Activated CD8-positive, alpha-beta memory T cell treated with anti-CD3 and anti-CD28 coated beads, Interleukin-2, amount 10 ng/mL, durations not matched to agents 7 days and 5 days (primary cell): ENCODE measurements at regions not wholly inside any gene's neighbourhood (a gene's known extent, or its start where the extent isn't known, plus 50 kb on each side); places are given as distances from the start of the nearest gene placed in this dataset.

Experiments
- ATAC-seq: fragments of 150-1000 bp; cut with Tn5 transposase; one replicate; pipeline ENCODE4 v1.10.0; 2021; ENCODE audit warnings: moderate library complexity
- CTCF ChIA-PET: fragments of 350-600 bp; sonication (Branson Sonifier 250); formaldehyde crosslinking; loops from one replicate; lab custom pipeline; 2021; ENCODE audit warnings: antibody characterized with exemption; lab: Charles Lee
- DNase-seq: peaks from one replicate; pipeline ENCODE4 v3.0.0-alpha.2; 2020
- H3K27ac Mint-ChIP-seq: one replicate; pipeline ENCODE4 v1.8.0; 2021; ENCODE audit warnings: mild to moderate bottlenecking, mixed read lengths
- H3K27me3 Mint-ChIP-seq: one replicate; pipeline ENCODE4 v1.8.0; 2021; ENCODE audit warnings: mixed read lengths
- H3K36me3 Mint-ChIP-seq: one replicate; pipeline ENCODE4 v1.8.0; 2021; ENCODE audit warnings: mild to moderate bottlenecking, mixed read lengths
- H3K4me1 Mint-ChIP-seq: one replicate; pipeline ENCODE4 v1.8.0; 2021; ENCODE audit warnings: mixed read lengths
- H3K4me3 Mint-ChIP-seq: one replicate; pipeline ENCODE4 v1.8.0; 2021; ENCODE audit warnings: mild to moderate bottlenecking, moderate library complexity, mixed read lengths
- H3K9me3 Mint-ChIP-seq: one replicate; pipeline ENCODE4 v1.8.0; 2022; ENCODE audit warnings: low read depth, mixed read lengths

DNA sequence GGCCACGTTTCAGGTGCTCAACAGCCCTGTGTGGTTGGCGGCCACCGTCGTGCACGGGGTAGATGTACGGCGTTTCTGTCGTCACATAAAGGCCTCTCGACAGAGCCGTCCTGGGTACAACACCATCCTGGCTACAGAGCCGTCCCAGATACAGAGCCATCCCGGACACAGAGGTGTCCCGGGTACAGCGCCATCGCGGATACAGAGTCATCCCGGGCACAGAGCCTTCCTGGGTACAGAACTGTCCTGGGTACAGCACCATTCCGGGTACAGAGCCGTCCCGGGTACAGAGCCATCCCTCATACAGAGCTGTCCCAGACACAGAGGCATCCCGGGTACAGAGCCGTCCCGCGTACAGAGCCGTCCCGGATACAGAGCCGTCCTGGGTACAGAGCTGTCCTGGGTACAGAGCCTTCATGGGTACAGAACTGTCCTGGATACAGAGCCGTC is 222.7 kb upstream of the SOX1 start:
- ATAC-seq: no peak
- CTCF ChIA-PET: no interaction called here
- DNase-seq: no peak
- peaks cover 2% of the 10 kb centered on the region for H3K9me3 Mint-ChIP-seq
- no peak overlapping the region for H3K4me3 Mint-ChIP-seq
- H3K27me3 Mint-ChIP-seq: peaks cover 2% of the 10 kb centered on the region
- H3K27ac Mint-ChIP-seq: no peak overlapping the region
- H3K4me1 Mint-ChIP-seq: no peaks in the 10 kb centered on the region
- H3K36me3 Mint-ChIP-seq: no peaks in the 10 kb centered on the region

DNA sequence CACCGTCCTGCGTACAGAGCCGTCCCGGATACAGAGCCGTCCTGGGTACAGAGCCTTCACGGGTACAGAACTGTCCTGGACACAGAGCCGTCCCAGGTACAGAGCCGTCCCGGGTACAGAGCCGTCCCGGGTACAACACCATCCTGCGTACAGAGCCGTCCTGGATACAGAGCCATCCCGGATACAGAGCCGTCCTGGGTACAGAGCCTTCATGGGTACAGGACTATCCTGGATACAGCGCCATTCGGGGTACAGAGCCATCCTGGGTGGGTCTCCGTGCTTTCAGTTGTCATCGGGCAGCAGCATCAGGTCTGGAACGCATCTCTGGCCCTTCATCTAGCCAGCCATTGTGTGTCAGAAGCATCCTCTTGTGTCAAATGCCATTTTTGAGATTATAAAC is 222.3 kb upstream of the SOX1 start:
- peaks cover 2% of the 10 kb centered on the region for H3K27me3 Mint-ChIP-seq
- H3K4me3 Mint-ChIP-seq: no peak overlapping the region
- no peak for ATAC-seq
- DNase-seq: no peak
- H3K36me3 Mint-ChIP-seq: no peaks in the 10 kb centered on the region
- no peaks in the 10 kb centered on the region for H3K4me1 Mint-ChIP-seq
- peaks cover 2% of the 10 kb centered on the region for H3K9me3 Mint-ChIP-seq
- no peak overlapping the region for H3K27ac Mint-ChIP-seq
- CTCF ChIA-PET: no interaction called here

DNA sequence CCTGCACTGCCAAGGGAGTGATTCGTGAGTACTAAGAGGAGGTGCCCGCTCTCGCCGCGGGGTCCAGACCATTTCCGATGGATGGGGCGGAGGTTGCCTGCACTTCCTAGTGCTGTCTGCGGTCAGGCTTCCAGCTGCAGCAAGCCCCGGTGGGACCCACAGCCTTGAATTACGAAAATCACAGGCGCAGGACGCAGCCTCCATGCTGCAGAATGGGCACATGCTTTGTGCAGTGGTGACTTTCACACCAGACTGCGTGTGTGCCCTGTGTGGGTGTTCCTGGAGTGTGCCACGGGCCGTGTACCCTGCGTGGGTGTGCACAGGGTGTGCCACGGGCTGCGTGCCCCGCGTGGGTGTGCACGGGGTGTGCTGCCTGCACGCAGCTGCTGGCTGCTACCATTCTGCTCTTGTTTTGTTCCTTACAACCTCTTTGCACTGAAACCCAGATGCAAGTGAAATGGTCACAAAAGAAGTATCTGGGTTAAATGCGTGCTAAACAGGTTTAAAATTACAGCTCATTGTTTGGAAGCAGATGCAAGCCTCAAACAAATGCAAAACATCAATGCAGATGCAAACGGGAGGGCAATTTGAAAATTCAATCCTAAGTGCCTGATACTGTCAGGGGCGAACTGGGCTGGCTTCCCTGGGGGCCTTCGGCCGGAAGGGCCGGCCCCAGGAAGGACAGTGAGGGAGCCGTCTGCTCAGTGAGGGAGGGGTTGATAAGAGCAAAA is 221.2 kb upstream of the SOX1 start:
- no peak overlapping the region for H3K27ac Mint-ChIP-seq
- no peak for DNase-seq
- H3K4me1 Mint-ChIP-seq: no peaks in the 10 kb centered on the region
- peaks cover 2% of the 10 kb centered on the region for H3K9me3 Mint-ChIP-seq
- ATAC-seq: no peak
- CTCF ChIA-PET: no interaction called here
- no peaks in the 10 kb centered on the region for H3K36me3 Mint-ChIP-seq
- H3K27me3 Mint-ChIP-seq: peaks cover 2% of the 10 kb centered on the region
- no peak overlapping the region for H3K4me3 Mint-ChIP-seq

DNA sequence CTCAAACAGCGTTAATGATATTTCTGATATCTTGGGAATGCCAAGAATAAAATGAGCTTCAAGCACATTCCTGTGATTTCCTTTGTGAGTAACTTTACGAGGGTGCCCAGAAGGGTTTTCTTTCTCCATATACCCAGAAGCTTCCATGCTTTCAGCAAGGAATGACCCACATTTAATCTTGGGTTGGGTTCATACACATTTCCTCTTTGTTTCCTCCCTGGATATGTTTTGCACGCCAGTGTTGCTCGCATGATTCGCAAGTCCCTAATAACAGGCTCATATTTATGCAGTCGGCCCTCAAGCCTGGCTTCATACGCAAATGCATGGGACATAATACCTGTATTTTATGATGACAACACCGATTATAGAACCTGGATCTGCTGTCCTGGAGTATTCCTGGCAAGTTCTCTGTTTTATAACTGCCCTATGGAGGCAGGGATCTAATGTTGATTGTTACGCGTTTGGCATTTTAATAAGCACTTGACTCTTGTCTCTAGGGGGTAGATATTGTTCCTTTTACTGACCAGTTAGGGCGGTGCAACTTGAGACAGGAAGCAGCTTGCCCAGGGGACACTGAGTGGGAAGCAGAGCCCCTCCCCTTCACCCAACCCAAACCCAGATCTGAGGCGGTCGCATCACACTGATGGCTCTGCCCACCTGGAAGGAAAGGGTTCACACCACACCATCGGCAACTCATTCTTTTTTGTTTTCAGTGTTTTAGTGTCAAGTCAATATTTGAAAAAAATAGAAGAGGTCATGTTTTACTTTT is 220.4 kb upstream of the SOX1 start:
- Mint-ChIP-seq H3K27me3 (peaks cover 2% of the 10 kb centered on the region), H3K4me1 (no peaks in the 10 kb centered on the region), H3K9me3 (peaks cover 2% of the 10 kb centered on the region), H3K4me3 (no peak overlapping the region), H3K27ac (no peak overlapping the region), H3K36me3 (no peaks in the 10 kb centered on the region)
- no peak for ATAC-seq
- CTCF ChIA-PET: no interaction called here
- DNase-seq: no peak

DNA sequence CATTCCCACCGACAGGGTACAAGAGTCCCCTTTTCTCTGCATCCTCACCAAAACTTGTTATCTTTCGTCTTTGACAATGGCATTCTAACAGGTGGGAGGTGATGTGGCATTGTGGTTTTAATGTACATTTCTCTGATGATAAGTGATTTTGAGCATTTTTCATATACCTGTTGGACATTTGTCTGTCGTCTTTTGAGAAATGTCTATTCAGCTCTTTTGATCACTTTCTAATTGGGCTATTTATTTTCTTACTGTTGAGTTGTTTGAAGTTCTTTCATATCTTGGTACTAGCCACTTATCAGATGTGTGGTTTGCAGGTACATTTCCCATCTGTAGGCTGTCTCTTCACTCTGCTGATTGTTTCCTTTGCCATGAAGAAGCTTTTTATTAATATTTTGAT is 219.0 kb upstream of the SOX1 start:
- H3K4me3 Mint-ChIP-seq: no peak overlapping the region
- CTCF ChIA-PET: no interaction called here
- no peaks in the 10 kb centered on the region for H3K4me1 Mint-ChIP-seq
- ATAC-seq (no peak), DNase-seq (no peak)
- no peaks in the 10 kb centered on the region for H3K36me3 Mint-ChIP-seq
- H3K9me3 Mint-ChIP-seq: peaks cover 2% of the 10 kb centered on the region
- no peak overlapping the region for H3K27ac Mint-ChIP-seq
- H3K27me3 Mint-ChIP-seq: peaks cover 2% of the 10 kb centered on the region

DNA sequence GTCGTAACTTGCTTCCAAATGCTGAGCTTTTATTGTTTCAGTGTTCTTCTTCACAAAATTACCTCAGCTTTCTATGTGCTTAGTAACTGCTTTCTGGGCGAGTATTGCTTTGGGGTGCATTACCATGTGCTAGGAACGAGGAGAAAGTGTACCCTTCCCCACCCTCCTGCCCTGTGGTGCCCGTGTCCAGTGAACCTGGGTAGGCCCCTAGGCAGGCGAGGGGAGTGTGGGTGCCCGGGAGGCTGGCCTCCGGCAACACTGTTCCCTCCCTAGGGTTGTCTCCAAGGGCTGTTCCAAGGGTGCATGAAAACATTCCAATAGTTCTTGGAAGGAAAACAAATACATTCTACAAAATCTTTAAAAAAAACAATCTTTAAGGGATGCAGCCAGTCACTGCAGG is 216.5 kb upstream of the SOX1 start:
- H3K36me3 Mint-ChIP-seq: no peaks in the 10 kb centered on the region
- H3K27ac Mint-ChIP-seq: no peak overlapping the region
- peaks cover 2% of the 10 kb centered on the region for H3K27me3 Mint-ChIP-seq
- CTCF ChIA-PET: no interaction called here
- H3K9me3 Mint-ChIP-seq: no peaks in the 10 kb centered on the region
- ATAC-seq: no peak
- no peak for DNase-seq
- no peak overlapping the region for H3K4me3 Mint-ChIP-seq
- H3K4me1 Mint-ChIP-seq: no peaks in the 10 kb centered on the region

DNA sequence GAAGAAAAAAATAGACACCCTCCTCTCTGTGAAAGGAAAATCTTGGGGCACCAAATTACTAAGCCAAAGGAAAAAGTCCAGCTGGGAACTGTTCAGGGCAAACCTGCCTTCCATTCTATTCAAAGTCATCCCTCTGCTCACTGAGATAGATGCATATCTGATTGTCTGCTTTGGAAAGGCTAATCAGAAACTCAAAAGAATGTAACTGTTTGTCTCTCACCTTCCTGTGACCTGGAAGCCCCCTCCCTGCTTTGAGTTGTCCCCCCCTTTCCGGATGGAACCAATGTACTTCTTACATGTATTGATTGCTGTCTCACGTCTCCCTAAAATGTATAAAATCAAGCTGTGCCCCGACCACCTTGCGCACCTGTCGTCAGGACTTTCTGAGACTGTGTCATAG is 216.0 kb upstream of the SOX1 start:
- H3K27ac Mint-ChIP-seq: no peak overlapping the region
- no peak for ATAC-seq
- H3K4me3 Mint-ChIP-seq: no peak overlapping the region
- CTCF ChIA-PET: no interaction called here
- no peaks in the 10 kb centered on the region for H3K36me3 Mint-ChIP-seq
- no peaks in the 10 kb centered on the region for H3K9me3 Mint-ChIP-seq
- peaks cover 2% of the 10 kb centered on the region for H3K27me3 Mint-ChIP-seq
- H3K4me1 Mint-ChIP-seq: no peaks in the 10 kb centered on the region
- DNase-seq: no peak

DNA sequence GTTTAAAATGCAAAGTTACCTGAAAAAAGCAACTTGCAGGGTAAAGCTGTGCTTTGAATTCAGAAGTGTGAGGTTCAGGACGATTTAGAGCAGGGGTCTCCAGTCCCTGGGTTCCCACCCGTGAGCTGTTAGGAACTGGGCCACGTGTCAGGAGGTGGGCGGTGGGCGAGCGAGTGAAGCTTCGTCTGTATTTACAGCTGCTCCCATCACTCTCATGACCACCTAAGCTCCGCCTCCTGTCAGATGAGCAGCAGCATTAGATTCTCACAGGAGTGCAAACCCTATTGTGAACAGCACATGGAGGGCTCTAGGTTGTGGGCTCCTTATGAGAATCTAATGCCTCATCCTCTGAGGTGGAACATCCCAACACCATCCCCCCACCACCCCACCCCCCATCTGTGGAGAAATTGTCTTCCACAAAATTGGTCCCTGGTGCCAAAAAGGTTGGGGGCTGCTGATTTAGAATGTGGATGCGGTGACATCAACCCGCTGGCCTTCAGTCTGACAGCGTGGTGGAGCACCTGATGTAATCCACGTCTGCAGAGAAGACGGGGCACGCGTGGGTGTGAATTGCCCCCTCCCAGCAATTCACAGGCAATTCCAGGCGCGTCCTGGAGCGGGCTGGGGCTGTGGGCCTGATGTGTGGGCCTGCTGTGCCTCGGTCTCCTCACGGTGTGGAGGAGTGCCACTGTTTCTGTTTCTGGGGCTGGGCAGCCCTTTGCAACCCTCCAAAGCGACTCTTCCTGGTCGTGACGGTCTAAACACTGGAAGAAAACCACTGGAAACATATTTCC is 214.0 kb upstream of the SOX1 start:
- H3K36me3 Mint-ChIP-seq: no peaks in the 10 kb centered on the region
- CTCF ChIA-PET: no interaction called here
- H3K9me3 Mint-ChIP-seq: peaks cover 4% of the 10 kb centered on the region
- no peak overlapping the region for H3K4me3 Mint-ChIP-seq
- H3K27ac Mint-ChIP-seq: no peak overlapping the region
- ATAC-seq (no peak), DNase-seq (no peak)
- H3K27me3 Mint-ChIP-seq: no peaks in the 10 kb centered on the region
- H3K4me1 Mint-ChIP-seq: no peaks in the 10 kb centered on the region

DNA sequence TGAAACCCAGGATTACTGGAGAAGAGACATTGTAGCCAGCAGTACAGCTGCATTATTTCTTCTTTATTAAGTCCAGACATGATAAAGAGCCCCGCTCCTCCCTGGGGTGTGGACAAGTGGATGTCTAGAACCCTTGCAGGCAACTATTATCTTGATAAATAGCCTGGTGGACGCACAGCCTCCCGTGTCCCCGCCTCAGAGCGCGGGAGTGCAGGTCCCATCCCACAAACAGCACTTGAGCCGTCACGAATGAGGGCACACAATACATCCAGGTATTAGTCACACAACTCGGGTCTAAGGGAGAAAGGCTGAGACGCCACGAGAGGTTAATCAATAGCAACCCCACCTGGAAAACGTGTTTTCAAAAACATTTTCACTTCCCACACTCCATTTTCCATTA is 213.2 kb upstream of the SOX1 start:
- peaks cover 4% of the 10 kb centered on the region for H3K9me3 Mint-ChIP-seq
- no peaks in the 10 kb centered on the region for H3K36me3 Mint-ChIP-seq
- ATAC-seq: no peak
- H3K27me3 Mint-ChIP-seq: no peaks in the 10 kb centered on the region
- no peaks in the 10 kb centered on the region for H3K4me1 Mint-ChIP-seq
- DNase-seq: no peak
- H3K27ac Mint-ChIP-seq: no peak overlapping the region
- no peak overlapping the region for H3K4me3 Mint-ChIP-seq
- CTCF ChIA-PET: no interaction called here

DNA sequence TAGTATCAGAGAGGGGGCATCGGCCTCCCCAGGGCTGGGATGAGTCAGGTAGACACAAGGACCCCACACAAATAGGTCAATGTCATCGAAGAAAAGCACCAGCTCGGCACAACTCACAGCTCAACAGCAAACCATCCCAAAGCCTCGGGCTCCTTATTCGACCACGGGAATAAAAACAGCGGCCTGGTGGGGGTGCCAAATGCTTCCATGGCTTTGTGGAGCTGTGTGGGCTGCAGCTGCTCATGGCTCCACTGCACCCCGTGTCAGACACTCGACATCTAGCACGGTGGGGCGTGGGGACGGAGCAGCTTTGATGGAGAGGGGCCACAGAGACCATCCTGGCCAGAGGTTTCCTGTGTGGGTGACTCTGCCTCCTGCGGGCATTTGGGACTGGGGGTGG is 212.5 kb upstream of the SOX1 start:
- H3K4me1 Mint-ChIP-seq: no peaks in the 10 kb centered on the region
- DNase-seq: no peak
- ATAC-seq: no peak
- H3K4me3 Mint-ChIP-seq: no peak overlapping the region
- CTCF ChIA-PET: no interaction called here
- no peaks in the 10 kb centered on the region for H3K36me3 Mint-ChIP-seq
- H3K9me3 Mint-ChIP-seq: peaks cover 4% of the 10 kb centered on the region
- no peak overlapping the region for H3K27ac Mint-ChIP-seq
- H3K27me3 Mint-ChIP-seq: no peaks in the 10 kb centered on the region

DNA sequence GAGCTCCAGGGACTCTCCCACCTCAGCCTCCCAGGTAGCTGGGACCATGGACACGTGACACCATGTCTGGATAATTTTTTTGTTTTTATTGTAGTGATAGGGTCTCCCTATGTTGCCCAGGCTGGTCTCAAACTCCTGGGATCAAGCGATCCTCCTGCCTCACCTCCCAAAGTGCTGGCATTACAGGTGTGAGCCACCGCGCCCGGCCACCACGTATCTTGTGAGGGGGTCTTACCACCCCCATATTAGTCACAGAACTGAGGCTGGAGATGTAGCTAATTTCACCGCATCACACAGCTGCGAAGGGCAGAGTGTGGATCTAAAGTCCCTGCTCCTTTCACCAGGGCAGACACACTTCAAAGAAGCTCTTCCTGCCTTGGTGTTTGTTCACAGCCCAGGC is 211.8 kb upstream of the SOX1 start:
- CTCF ChIA-PET: no interaction called here
- Mint-ChIP-seq H3K4me3 (no peak overlapping the region), H3K9me3 (peaks cover 4% of the 10 kb centered on the region), H3K27ac (no peak overlapping the region), H3K4me1 (no peaks in the 10 kb centered on the region), H3K36me3 (no peaks in the 10 kb centered on the region), H3K27me3 (no peaks in the 10 kb centered on the region)
- ATAC-seq (no peak), DNase-seq (no peak)

DNA sequence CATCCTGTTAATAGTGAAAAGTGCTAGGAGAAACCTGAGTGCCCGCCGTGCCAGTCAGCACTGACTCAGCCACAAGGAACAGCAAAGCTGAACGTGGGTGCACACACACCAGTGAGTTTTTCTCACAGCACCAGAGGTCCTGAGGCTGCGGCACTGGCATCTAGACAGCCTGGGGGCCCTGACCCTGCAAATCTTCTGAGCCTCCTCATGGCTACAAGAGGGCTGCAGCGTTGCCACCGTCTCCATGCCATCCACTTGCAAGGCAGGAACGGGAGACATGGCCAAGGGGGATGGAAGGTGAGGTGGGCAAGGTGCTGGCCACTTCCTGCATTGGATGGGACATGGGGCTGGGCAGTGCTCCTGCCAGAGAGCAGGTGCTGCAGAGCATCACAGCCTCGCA is 211.2 kb upstream of the SOX1 start:
- Mint-ChIP-seq H3K36me3 (no peaks in the 10 kb centered on the region), H3K27ac (no peak overlapping the region), H3K27me3 (no peaks in the 10 kb centered on the region), H3K4me3 (no peak overlapping the region), H3K9me3 (peaks cover 4% of the 10 kb centered on the region), H3K4me1 (no peaks in the 10 kb centered on the region)
- no peak for DNase-seq
- CTCF ChIA-PET: no interaction called here
- no peak for ATAC-seq

DNA sequence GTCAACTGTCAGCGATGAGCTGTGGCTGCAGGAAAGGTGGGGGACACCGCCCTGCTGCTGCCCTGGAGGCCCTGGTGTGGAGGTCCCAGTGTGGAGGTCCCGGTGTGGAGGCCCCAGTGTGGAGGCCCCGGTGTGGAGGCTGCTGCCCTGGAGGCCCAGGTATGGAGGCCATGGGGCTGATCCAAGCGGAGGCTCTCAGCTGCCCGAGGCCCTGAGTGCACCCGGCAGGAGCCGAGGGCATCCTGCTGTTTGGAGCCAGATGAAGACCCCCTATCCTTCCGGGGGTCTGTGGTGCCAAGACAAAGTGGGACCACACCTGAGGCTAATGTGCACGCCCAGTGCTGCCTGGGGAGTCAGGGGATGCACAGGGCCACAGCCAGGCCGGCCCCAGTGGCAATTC is 210.4 kb upstream of the SOX1 start:
- Mint-ChIP-seq H3K36me3 (no peaks in the 10 kb centered on the region), H3K27me3 (no peaks in the 10 kb centered on the region), H3K4me3 (no peak overlapping the region), H3K4me1 (no peaks in the 10 kb centered on the region), H3K9me3 (peaks cover 4% of the 10 kb centered on the region), H3K27ac (no peak overlapping the region)
- ATAC-seq (no peak), DNase-seq (no peak)
- CTCF ChIA-PET: no interaction called here

DNA sequence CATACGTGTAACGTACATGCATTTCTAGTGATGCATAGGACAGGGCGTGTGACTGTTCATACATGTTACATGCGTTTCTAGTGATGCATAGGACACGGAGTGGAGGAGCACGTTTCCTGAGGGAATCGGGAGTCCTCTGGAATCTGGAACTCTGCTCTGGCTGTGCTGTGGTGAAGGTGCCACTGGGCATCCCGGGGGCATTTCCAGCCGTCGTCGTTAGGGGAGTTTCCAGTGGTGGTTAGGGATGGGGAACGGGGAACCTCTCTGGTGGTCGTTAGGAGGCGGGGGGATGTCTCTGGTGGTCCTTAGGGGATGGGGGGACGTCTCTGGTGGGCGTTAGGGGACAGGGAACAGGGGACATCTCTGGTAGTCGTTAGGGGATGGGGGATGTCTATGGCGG is 209.6 kb upstream of the SOX1 start:
- H3K4me3 Mint-ChIP-seq: no peak overlapping the region
- no peaks in the 10 kb centered on the region for H3K36me3 Mint-ChIP-seq
- no peaks in the 10 kb centered on the region for H3K27me3 Mint-ChIP-seq
- no peaks in the 10 kb centered on the region for H3K4me1 Mint-ChIP-seq
- ATAC-seq (no peak), DNase-seq (no peak)
- CTCF ChIA-PET: no interaction called here
- H3K27ac Mint-ChIP-seq: no peak overlapping the region
- peaks cover 4% of the 10 kb centered on the region for H3K9me3 Mint-ChIP-seq
